Activated CD4-positive, alpha-beta T cell treated with anti-CD3 and anti-CD28 coated beads, Interleukin-2, amount 10 ng/mL, durations not matched to agents 7 days and 5 days (primary cell): ENCODE measurements at regions not wholly inside any gene's neighbourhood (a gene's known extent, or its start where the extent isn't known, plus 50 kb on each side); places are given as distances from the start of the nearest gene placed in this dataset.

Experiments
- CTCF ChIA-PET: fragments of 350-600 bp; sonication (Branson Sonifier 250); formaldehyde crosslinking; loops from one replicate; lab custom pipeline; 2021; ENCODE audit warnings: antibody characterized with exemption; lab: Charles Lee
- POLR2A ChIA-PET: fragments of 350-600 bp; sonication (Branson Sonifier 250); formaldehyde crosslinking; loops from one replicate; lab custom pipeline; 2021; ENCODE audit warnings: antibody characterized with exemption; lab: Charles Lee
- DNase-seq: peaks from one replicate; pipeline ENCODE4 v3.0.0-alpha.2; 2020
- H3K27ac Mint-ChIP-seq: one replicate; pipeline ENCODE4 v1.8.0; 2021; ENCODE audit warnings: mild to moderate bottlenecking, moderate library complexity, mixed read lengths
- H3K27me3 Mint-ChIP-seq: one replicate; pipeline ENCODE4 v1.8.0; 2021; ENCODE audit warnings: mixed read lengths
- H3K36me3 Mint-ChIP-seq: one replicate; pipeline ENCODE4 v1.8.0; 2021; ENCODE audit warnings: low read depth, mixed read lengths
- H3K4me1 Mint-ChIP-seq: one replicate; pipeline ENCODE4 v1.8.0; 2021; ENCODE audit warnings: mixed read lengths
- H3K4me3 Mint-ChIP-seq: one replicate; pipeline ENCODE4 v1.8.0; 2021; ENCODE audit warnings: mild to moderate bottlenecking, moderate library complexity, mixed read lengths
- H3K9me3 Mint-ChIP-seq: one replicate; pipeline ENCODE4 v1.8.0; 2021; ENCODE audit warnings: mixed read lengths

- ChIA-PET POLR2A (no interaction called here), CTCF (interaction anchor here (1.4 kb wide), 1 partner anchor 10 kb away, joined by 3 read pairs; no protein-coding TSS in a partner anchor)
- Mint-ChIP-seq H3K36me3 (no peaks in the 10 kb centered on the region), H3K4me1 (no peaks in the 10 kb centered on the region), H3K9me3 (no peaks in the 10 kb centered on the region), H3K27ac (no peak overlapping the region), H3K4me3 (no peak overlapping the region), H3K27me3 (peaks cover 3% of the 10 kb centered on the region)
- no peak for DNase-seq
These were observed 171.0 kb upstream of the NEBL start for GRCh38 chr10:21068026-21068656.

GRCh38 chr10:21065621-21066248 is 168.6 kb upstream of the NEBL start:
- CTCF ChIA-PET = no interaction called here
- no peaks in the 10 kb centered on the region for H3K4me1 Mint-ChIP-seq
- POLR2A ChIA-PET = no interaction called here
- no peak for DNase-seq
- H3K9me3 Mint-ChIP-seq = peaks cover under 1% of the 10 kb centered on the region
- no peak overlapping the region for H3K27ac Mint-ChIP-seq
- no peak overlapping the region for H3K4me3 Mint-ChIP-seq
- no peaks in the 10 kb centered on the region for H3K36me3 Mint-ChIP-seq
- H3K27me3 Mint-ChIP-seq = peaks cover 3% of the 10 kb centered on the region

- Mint-ChIP-seq H3K36me3 (no peaks in the 10 kb centered on the region), H3K27ac (no peak overlapping the region), H3K4me1 (no peaks in the 10 kb centered on the region), H3K9me3 (peaks cover 7% of the 10 kb centered on the region), H3K27me3 (no peaks in the 10 kb centered on the region), H3K4me3 (no peak overlapping the region)
- no peak for DNase-seq
- ChIA-PET CTCF (no interaction called here), POLR2A (no interaction called here)
These were observed 164.9 kb upstream of the NEBL start for GRCh38 chr10:21061982-21062381.

GRCh38 chr10:21061184-21061583 is 164.1 kb upstream of the NEBL start:
- DNase-seq = no peak
- H3K4me1 Mint-ChIP-seq = no peaks in the 10 kb centered on the region
- no peaks in the 10 kb centered on the region for H3K27me3 Mint-ChIP-seq
- H3K27ac Mint-ChIP-seq = no peak overlapping the region
- ChIA-PET POLR2A (no interaction called here), CTCF (no interaction called here)
- no peaks in the 10 kb centered on the region for H3K36me3 Mint-ChIP-seq
- peaks cover 10% of the 10 kb centered on the region for H3K9me3 Mint-ChIP-seq
- H3K4me3 Mint-ChIP-seq = no peak overlapping the region

GRCh38 chr10:21060626-21061025 is 163.5 kb upstream of the NEBL start:
- ChIA-PET POLR2A (no interaction called here), CTCF (no interaction called here)
- Mint-ChIP-seq H3K27ac (no peak overlapping the region), H3K27me3 (no peaks in the 10 kb centered on the region), H3K9me3 (peaks cover 10% of the 10 kb centered on the region), H3K36me3 (no peaks in the 10 kb centered on the region), H3K4me3 (no peak overlapping the region), H3K4me1 (peaks cover 4% of the 10 kb centered on the region)
- DNase-seq = no peak

GRCh38 chr10:21057989-21058388 is 160.9 kb upstream of the NEBL start:
- no peaks in the 10 kb centered on the region for H3K27me3 Mint-ChIP-seq
- H3K27ac Mint-ChIP-seq = no peak overlapping the region
- POLR2A ChIA-PET = no interaction called here
- no peaks in the 10 kb centered on the region for H3K36me3 Mint-ChIP-seq
- H3K4me3 Mint-ChIP-seq = no peak overlapping the region
- CTCF ChIA-PET = no interaction called here
- peaks cover 10% of the 10 kb centered on the region for H3K9me3 Mint-ChIP-seq
- peaks cover 10% of the 10 kb centered on the region for H3K4me1 Mint-ChIP-seq
- no peak for DNase-seq

- CTCF ChIA-PET = no interaction called here
These were observed 160.3 kb upstream of the NEBL start for GRCh38 chr10:21057436-21057835.

GRCh38 chr10:21056461-21056860 is 159.3 kb upstream of the NEBL start:
- ChIA-PET POLR2A (no interaction called here), CTCF (no interaction called here)
- no peak overlapping the region for H3K27ac Mint-ChIP-seq
- H3K27me3 Mint-ChIP-seq = no peaks in the 10 kb centered on the region
- H3K9me3 Mint-ChIP-seq = peaks cover 10% of the 10 kb centered on the region
- H3K36me3 Mint-ChIP-seq = no peaks in the 10 kb centered on the region
- DNase-seq = no peak
- H3K4me3 Mint-ChIP-seq = no peak overlapping the region
- H3K4me1 Mint-ChIP-seq = peaks cover 10% of the 10 kb centered on the region

More at GRCh38 chr10:21057436-21057835, 160.3 kb upstream of the NEBL start:
- H3K36me3 Mint-ChIP-seq = no peaks in the 10 kb centered on the region
- H3K27me3 Mint-ChIP-seq = no peaks in the 10 kb centered on the region
- DNase-seq = no peak
- peaks cover 10% of the 10 kb centered on the region for H3K4me1 Mint-ChIP-seq
- no peak overlapping the region for H3K27ac Mint-ChIP-seq
- H3K4me3 Mint-ChIP-seq = no peak overlapping the region
- POLR2A ChIA-PET = no interaction called here
- peaks cover 10% of the 10 kb centered on the region for H3K9me3 Mint-ChIP-seq

GRCh38 chr10:21055339-21056135 is 158.4 kb upstream of the NEBL start:
- POLR2A ChIA-PET = no interaction called here
- H3K27me3 Mint-ChIP-seq = peaks cover 4% of the 10 kb centered on the region
- no peak for DNase-seq
- H3K9me3 Mint-ChIP-seq = peaks cover 7% of the 10 kb centered on the region
- CTCF ChIA-PET = no interaction called here
- H3K36me3 Mint-ChIP-seq = no peaks in the 10 kb centered on the region
- H3K4me3 Mint-ChIP-seq = no peak overlapping the region
- H3K4me1 Mint-ChIP-seq = peaks cover 10% of the 10 kb centered on the region
- no peak overlapping the region for H3K27ac Mint-ChIP-seq

- no peak overlapping the region for H3K27ac Mint-ChIP-seq
- H3K36me3 Mint-ChIP-seq = no peaks in the 10 kb centered on the region
- ChIA-PET POLR2A (no interaction called here), CTCF (no interaction called here)
- H3K27me3 Mint-ChIP-seq = peaks cover 6% of the 10 kb centered on the region
- no peak overlapping the region for H3K4me3 Mint-ChIP-seq
- no peak for DNase-seq
- H3K9me3 Mint-ChIP-seq = peaks cover 5% of the 10 kb centered on the region
- peaks cover 10% of the 10 kb centered on the region for H3K4me1 Mint-ChIP-seq
These were observed 157.0 kb upstream of the NEBL start for GRCh38 chr10:21053953-21054690.

- no peaks in the 10 kb centered on the region for H3K36me3 Mint-ChIP-seq
- H3K4me1 Mint-ChIP-seq = peaks cover 10% of the 10 kb centered on the region
- DNase-seq = no peak
- ChIA-PET POLR2A (no interaction called here), CTCF (no interaction called here)
- peaks cover 6% of the 10 kb centered on the region for H3K27me3 Mint-ChIP-seq
- H3K27ac Mint-ChIP-seq = no peak overlapping the region
- H3K4me3 Mint-ChIP-seq = no peak overlapping the region
- H3K9me3 Mint-ChIP-seq = peaks cover 2% of the 10 kb centered on the region
These were observed 155.6 kb upstream of the NEBL start for GRCh38 chr10:21052709-21053104.

- Mint-ChIP-seq H3K36me3 (no peaks in the 10 kb centered on the region), H3K27ac (no peak overlapping the region), H3K4me3 (no peak overlapping the region), H3K9me3 (peaks cover 2% of the 10 kb centered on the region), H3K27me3 (peaks cover 6% of the 10 kb centered on the region), H3K4me1 (peaks cover 10% of the 10 kb centered on the region)
- no peak for DNase-seq
- POLR2A ChIA-PET = no interaction called here
- CTCF ChIA-PET = no interaction called here
These were observed 155.1 kb upstream of the NEBL start for GRCh38 chr10:21052072-21052708.
